ENCODE measurements at regions not wholly inside any gene's neighbourhood (a gene's known extent, or its start where the extent isn't known, plus 50 kb on each side); places are given as distances from the start of the nearest gene placed in this dataset.

GRCh38 chr13:68063181-68063580, 833.0 kb upstream of the PCDH9 start:
- no peak overlapping the region for H3K4me2 ChIP-seq (ENCODE audit: insufficient read depth in 1 of 2, low read depth in 2 of 2, low read length in 2 of 2)
- no peak overlapping the region for H2AFZ ChIP-seq (ENCODE audit: low read length)
- H3K27me3 ChIP-seq (replicated peaks in 1 of 4; ENCODE audit: control insufficient read depth in 3 of 4, extremely low read depth in 1 of 4, insufficient read depth in 3 of 4, low read length in 3 of 4): no peaks in the 10 kb centered on the region
- no peak overlapping the region for H2BK120ac ChIP-seq (replicated peaks; ENCODE audit: low read depth, low read length)
- no peak overlapping the region for H3K9ac ChIP-seq (replicated peaks in 1 of 4; ENCODE audit: extremely low read depth in 1 of 4, low read depth in 3 of 4, low read length in 3 of 4)
- H4K8ac ChIP-seq (ENCODE audit: extremely low read depth, insufficient read depth, low read length): no peak overlapping the region
- H4K20me1 ChIP-seq (replicated peaks in 1 of 2; ENCODE audit: control insufficient read depth in 1 of 2, insufficient read depth in 2 of 2, low read length in 2 of 2): no peaks in the 10 kb centered on the region
- H3K23ac ChIP-seq (ENCODE audit: insufficient read length): no peak overlapping the region
- DNase-seq (ENCODE audit: low read depth in 1 of 2, low spot score in 2 of 2) (no peak), FAIRE-seq (no peak)
- H3K4me3 ChIP-seq (ENCODE audit: extremely low read depth in 1 of 4, insufficient read depth in 2 of 4, low read depth in 3 of 4, low read length in 4 of 4): no peak overlapping the region
- no peak overlapping the region for H3K18ac ChIP-seq (ENCODE audit: extremely low read depth, low read length)
- CTCF ChIA-PET (ENCODE audit: partially characterized antibody): interaction anchor here (1.6 kb wide), 1 partner anchor 12 kb away, joined by 4 read pairs; no protein-coding TSS in a partner anchor
- H3K27ac ChIP-seq (ENCODE audit: low read depth, low read length): no peak overlapping the region
- H3K14ac ChIP-seq (ENCODE audit: insufficient read length): no peak overlapping the region
- H3K23me2 ChIP-seq (ENCODE audit: low read depth, low read length): no peaks in the 10 kb centered on the region
- no peaks in the 10 kb centered on the region; a peak in 1 of 8 replicates for H3K36me3 ChIP-seq (ENCODE audit: control insufficient read depth in 2 of 4, insufficient read depth in 4 of 4, low read length in 3 of 4)
- no peak overlapping the region for H2BK15ac ChIP-seq (ENCODE audit: low read length)
- H4K91ac ChIP-seq (replicated peaks; ENCODE audit: insufficient read length, low read length): no peak overlapping the region
- TF ChIP-seq HDAC2 (IDR thresholded peaks at IDR 0.05; ENCODE audit: borderline replicate concordance in 1 of 2, low read depth in 2 of 2, low read length in 2 of 2): no peak
- H3K4me1 ChIP-seq (replicated peaks in 1 of 4; ENCODE audit: control insufficient read depth in 3 of 4, insufficient read depth in 4 of 4, low read length in 3 of 4): no peaks in the 10 kb centered on the region
- no peak overlapping the region for H2AK5ac ChIP-seq (ENCODE audit: low read depth, low read length)
- no peak overlapping the region for H2BK12ac ChIP-seq (ENCODE audit: low read depth, low read length)
- no peak overlapping the region for H3K56ac ChIP-seq (replicated peaks; ENCODE audit: insufficient read length, low read depth, low read length)
- no peak overlapping the region for H2BK20ac ChIP-seq (ENCODE audit: low read length)
- no peaks in the 10 kb centered on the region for H3K9me3 ChIP-seq (ENCODE audit: insufficient read depth in 2 of 2, low read depth in 1 of 2, low read length in 1 of 2)
- no peak overlapping the region for H4K5ac ChIP-seq (ENCODE audit: insufficient read length, low read depth, low read length)
- 93% methylated on average over 1 of the region's 1 CpG; no CpG with 5 or more reads in 1 of the 2 experiments for WGBS, 2 experiments (ENCODE audit: extremely low coverage in 1 of 2, insufficient coverage in 1 of 2, insufficient read length in 1 of 2, insufficient replicate concordance in 2 of 2, low coverage in 1 of 2, low lambda C conversion rate in 2 of 2, missing lambda C conversion rate in 1 of 2)
- no peaks in the 10 kb centered on the region for H3K79me1 ChIP-seq (ENCODE audit: low read depth, low read length)
- H3K79me2 ChIP-seq (ENCODE audit: control insufficient read depth in 1 of 2, insufficient read depth in 2 of 2, low read length in 2 of 2): no peaks in the 10 kb centered on the region
- H2BK5ac ChIP-seq (ENCODE audit: low read depth, low read length): no peak overlapping the region
- H3K4ac ChIP-seq (replicated peaks; ENCODE audit: insufficient read length, low read depth, low read length): no peak overlapping the region
- POLR2A ChIA-PET (ENCODE audit: partially characterized antibody): no interaction called here

Data from H1 (cell line).